ENCODE measurements at regions not wholly inside any gene's neighbourhood (a gene's known extent, or its start where the extent isn't known, plus 50 kb on each side); places are given as distances from the start of the nearest gene placed in this dataset.
"Not testable (repeated sequence)": the region's sequence is repeated elsewhere in the genome, so short reads cannot be mapped to it uniquely, and the experiment has no call there.

GRCh38 chr3:18185624-18186023 is 239.5 kb downstream of the SATB1 start:
- DNase-seq = no peak

- DNase-seq = not testable (repeated sequence)
Measured at GRCh38 chr3:18182923-18183322, 242.2 kb downstream of the SATB1 start.

DNA sequence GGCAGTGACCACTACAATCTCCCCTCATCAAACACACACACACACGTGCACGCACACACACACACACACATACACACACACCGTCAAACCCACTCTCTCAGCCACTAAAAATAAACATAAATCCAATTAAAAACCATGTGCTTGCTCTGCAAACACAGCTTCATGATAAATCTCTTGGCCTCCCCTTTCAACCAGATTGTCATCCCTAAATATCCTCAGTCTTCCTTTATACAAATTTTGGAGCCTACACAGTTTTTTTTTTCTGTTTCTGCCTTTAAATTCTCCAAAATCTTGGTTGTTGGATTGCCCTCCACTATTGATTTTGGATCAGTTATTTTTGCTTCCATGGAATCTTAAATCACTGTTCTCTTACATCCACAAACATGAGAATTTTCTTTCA is 245.6 kb downstream of the SATB1 start:
- no peak for DNase-seq

GRCh38 chr3:18177271-18177670 is 247.9 kb downstream of the SATB1 start:
- DNase-seq = no peak

DNA sequence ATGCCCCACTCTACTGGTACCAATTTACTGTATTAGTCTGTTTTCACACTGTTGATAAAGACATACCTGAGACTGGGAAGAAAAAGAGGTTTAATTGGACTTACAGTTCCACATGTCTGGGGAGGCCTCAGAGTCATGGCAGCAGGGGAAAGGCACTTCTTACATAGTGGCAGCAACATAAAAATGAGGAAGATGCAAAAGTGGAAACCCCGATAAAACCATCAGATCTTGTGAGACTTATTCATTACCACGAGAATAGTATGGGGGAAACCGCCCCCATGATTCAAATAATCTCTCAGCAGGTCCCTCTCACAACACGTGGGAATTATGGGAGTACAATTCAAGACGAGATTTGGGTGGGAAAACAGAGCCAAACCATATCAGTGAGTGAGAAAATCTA is 251.2 kb downstream of the SATB1 start:
- DNase-seq = not testable (repeated sequence)

- DNase-seq = no peak
Measured at GRCh38 chr3:18159681-18160080, 265.5 kb downstream of the SATB1 start.

GRCh38 chr3:18153571-18154173 is 271.5 kb downstream of the SATB1 start:
- DNase-seq = no peak

- DNase-seq = no peak
Measured at GRCh38 chr3:18151199-18151598, 273.9 kb downstream of the SATB1 start.

GRCh38 chr3:18149935-18150334 is 275.2 kb downstream of the SATB1 start:
- DNase-seq = no peak

GRCh38 chr3:18149386-18149785 is 275.8 kb downstream of the SATB1 start:
- DNase-seq = no peak

GRCh38 chr3:18144571-18144970 is 280.6 kb downstream of the SATB1 start:
- DNase-seq = no peak

DNA sequence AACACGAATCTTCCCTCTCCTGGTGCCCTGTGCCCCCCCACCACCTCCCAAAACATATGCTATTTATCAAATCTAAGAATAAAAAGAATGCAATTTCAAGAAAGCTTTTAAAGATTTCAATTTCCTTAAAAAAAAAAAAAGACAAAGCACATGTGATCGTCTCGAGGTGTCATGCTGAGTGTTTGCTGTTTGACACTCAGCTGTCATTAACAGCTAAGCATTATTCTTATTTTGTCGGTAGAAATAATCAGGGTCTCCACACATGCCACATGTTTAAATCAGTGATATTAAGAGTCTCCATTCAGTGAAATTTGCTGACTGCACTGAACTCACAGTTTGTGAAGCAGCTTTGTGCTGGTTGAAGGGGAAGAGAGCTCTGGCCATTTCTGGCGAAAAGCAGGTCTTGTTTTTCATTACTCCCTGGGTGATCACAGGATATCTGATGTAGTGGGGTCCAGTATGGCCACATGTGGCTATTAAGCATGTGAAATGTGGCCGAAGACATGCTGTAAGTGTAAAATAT is 281.8 kb downstream of the SATB1 start:
- DNase-seq = no peak

- no peak for DNase-seq
Measured at GRCh38 chr3:18137958-18138357, 287.2 kb downstream of the SATB1 start.

DNA sequence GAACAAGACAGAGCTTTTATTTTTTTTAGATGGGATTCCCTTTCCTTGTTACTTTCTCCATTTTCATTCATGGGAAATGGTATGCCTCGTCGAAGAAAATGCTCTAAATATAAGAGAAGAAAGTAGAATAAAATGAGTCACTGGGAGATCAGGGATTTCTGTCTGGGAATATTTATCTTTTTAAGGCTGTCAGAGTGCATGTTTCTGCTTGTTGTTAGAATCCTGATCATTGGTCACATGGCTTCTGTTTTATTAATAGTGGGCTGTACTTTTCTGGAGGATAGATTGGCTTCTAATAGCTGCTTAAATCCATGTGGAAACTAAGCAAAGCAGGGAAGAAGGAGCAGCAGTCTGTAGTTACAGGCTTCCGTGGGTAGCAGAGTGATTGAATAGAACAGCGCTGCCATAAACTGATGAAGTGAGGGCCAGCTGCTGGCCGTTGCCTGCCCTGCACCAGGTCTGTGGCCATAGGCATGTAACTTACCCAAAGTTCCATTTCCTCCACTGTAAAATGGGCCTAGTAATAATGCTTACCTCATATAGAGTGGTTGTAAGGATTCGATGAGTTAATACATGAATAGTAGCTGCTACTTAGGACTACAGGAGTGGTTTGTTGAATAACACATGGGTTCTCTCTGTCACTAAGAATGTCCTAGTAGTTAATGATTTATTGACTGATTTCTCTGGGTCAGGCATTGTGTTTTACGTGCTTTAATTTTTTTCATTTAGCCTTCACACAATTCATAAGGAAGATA is 289.9 kb downstream of the SATB1 start:
- no peak for DNase-seq

- no peak for DNase-seq
Measured at GRCh38 chr3:18134386-18135059, 290.6 kb downstream of the SATB1 start.

DNA sequence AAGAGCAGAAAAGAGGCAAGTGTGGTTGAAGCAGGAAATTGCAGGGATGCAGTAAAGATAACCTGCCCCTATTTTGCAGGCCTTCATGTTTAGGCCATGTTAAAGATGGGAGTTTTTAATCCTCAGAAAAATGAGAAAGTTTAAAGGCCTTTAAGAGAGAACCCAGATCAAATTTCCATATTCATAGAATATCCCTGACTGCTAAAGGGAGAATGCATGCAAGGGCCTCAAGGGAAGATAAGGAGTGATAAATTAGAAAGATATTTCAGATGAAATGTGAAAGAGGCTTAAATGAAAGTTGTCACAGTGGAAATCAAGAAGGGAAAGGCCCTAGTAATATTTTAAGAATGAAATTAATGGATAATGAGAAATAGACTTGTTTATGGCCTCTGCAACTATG is 292.1 kb downstream of the SATB1 start:
- DNase-seq = no peak

DNA sequence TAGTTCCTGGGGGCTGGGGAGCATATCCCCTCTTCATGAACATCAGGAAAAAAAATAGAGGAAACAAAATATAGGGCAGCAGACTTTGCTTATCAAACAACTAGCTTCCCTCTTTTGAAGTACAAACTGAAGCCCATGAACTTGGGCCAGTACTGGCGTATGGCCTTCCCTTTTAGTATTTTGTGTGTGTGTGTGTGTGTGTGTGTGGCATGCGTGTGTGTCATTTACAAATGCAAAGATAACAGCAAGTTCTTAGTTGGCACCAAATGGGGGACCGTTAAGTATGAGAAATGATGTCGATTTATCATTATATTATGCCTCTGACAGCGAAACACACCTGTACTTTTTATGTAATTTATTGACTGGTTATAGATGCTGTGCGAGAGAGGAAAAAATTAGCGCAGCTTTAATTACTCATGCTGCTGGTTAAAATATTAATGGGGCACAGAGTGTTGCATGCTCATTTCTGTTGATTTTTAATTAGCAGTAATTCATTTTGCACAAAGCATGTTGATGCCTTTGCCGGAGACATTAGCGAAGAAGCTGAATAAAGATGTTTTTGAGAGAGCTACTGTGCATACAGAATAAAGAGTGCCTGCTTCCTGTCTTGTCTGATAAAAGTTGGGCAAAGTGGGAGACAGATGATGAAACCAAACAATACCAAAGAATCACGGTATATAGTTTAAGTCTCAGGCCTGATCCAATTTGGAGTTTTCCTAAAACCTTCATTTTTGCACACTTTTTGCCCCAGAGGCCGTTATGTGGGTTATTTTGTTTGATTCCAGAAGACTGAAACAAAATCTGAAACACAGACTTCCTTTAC is 297.1 kb downstream of the SATB1 start:
- DNase-seq = no peak

DNA sequence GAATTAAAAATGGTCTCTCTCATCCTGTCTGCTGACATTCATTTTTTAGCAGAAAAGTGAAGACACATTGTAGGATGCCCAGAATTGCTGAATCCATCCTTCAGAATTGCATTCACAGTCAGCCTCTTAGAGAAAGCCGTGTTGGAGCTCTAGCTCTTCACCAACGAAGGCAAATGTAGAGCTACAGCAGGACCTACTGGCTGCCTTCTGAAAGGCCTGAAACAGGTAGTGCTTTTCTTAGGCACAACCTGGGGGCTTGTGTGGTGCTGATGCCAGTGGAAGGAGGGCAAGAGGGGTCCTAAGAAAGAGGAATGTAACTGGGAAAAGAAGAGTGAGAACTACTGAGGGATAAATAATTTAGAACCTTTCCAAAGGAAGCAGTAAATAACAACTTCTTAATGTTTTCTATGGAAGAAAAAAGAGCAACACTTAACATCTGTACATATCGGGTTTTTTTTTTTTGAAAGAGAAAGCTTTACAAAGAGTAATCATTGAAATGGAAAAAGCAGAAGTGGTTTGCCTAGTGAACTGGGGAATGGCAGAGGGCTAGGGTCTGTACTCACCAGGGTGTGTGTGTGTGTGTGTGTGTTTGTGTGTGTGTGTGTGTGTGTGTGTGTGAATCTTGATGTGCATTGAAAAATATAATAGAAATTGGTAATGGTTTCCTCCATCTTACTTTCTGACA is 297.8 kb downstream of the SATB1 start:
- DNase-seq = no peak

- DNase-seq = no peak
Measured at GRCh38 chr3:18126772-18127171, 298.4 kb downstream of the SATB1 start.

DNA sequence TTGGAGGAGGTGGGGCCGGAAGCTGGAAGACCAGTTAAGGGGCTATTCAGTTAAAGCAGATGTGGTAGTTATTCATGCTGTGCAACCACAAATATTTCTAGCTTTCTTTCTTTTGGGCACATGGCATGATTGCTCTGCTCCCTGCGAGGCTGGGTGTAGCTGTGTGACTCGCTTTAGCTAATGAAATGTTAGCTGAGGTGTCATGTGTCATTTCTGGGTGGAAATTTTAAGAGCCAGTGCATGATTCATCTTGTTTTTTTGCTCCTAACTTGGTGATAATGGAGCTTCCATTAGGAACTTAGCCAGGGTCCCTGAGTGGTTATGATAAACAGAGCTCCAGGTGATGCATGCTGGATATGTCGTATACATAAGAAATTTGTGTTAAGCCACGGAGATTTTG is 300.6 kb downstream of the SATB1 start:
- no peak for DNase-seq

- DNase-seq = no peak
Measured at GRCh38 chr3:18122264-18122663, 302.9 kb downstream of the SATB1 start.

DNA sequence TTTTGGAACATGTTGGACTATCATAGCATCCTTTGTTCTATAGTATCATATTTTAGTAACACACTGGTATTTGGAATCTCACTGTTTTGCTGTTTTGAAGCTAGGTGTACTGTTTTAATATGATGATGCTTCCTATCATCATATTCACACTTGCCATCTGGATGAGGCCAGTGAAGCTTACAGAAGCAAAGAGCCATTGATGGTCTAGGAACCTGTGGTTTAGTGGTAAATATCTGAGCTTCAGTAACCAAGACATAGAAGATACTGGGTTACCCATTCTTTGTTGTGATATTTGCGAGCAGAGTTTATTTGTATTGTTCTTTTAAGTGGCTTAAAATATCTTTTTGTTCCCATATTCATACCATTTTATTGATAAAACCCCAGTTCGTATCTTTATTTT is 304.1 kb downstream of the SATB1 start:
- DNase-seq = no peak

DNA sequence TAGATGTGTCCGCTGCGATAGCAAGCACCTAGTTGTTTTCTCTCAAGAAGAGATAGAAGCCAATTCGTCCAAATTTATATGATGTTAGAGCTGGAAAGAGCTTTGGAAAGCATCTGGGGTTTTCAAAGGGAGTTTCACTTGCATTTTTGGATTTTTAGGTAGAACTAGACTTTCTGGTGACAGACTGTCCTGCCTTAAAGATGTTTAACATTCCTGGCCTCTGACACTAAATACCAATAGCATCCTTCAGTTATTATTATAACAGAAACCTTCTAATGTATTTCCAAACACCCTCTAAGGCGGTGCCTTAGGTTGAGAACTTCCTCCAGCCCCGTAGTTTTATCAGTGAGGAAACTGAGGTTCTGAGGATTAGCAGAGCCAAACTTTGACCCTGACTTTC is 305.3 kb downstream of the SATB1 start:
- no peak for DNase-seq

Data from activated naive CD4-positive, alpha-beta T cell treated with Interleukin-2 at 50 U/mL for 16 hours (primary cell).